ENCODE measurements at regions not wholly inside any gene's neighbourhood (a gene's known extent, or its start where the extent isn't known, plus 50 kb on each side); places are given as distances from the start of the nearest gene placed in this dataset.

DNA sequence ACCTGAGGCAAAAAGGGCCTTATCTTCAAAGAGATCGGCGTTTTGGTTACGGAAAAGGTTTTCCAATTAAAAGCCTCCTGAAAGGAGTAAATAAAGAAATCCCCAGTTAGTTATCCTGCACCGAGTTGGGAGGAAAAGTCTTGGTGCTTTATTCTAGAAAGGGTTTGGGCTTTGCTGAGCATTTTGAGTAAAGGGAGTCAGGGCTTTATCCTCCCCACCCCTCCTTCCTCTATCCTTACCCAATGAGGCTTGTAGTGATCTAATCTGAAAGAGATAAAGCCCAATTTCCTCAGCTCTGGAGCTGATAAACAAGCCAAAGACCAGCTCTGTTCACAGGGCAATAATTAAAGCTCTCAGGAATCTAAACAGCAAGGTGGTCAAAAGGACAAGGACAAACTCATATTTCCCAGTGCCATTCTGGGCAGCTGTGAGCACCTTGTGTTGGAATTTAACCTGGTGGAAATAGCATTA, 188.9 kb upstream of the TSC22D1 start:
- POLR2A ChIA-PET, result no interaction called here
- intact Hi-C loops (cut with micrococcal nuclease), result no loop called here
- no peak overlapping the region for H3K9ac ChIP-seq (ENCODE audit: low read length)
- no peaks in the 10 kb centered on the region for H4K20me1 ChIP-seq (ENCODE audit: insufficient read depth)
- BruUV-seq (replicated peaks), result no TSS peak
- DNase-seq (ENCODE audit: low read depth, low spot score) (no peak), ATAC-seq (no peak)
- H3K4me2 ChIP-seq (ENCODE audit: low read length), result no peak overlapping the region
- TF ChIP-seq, protein P1, sequence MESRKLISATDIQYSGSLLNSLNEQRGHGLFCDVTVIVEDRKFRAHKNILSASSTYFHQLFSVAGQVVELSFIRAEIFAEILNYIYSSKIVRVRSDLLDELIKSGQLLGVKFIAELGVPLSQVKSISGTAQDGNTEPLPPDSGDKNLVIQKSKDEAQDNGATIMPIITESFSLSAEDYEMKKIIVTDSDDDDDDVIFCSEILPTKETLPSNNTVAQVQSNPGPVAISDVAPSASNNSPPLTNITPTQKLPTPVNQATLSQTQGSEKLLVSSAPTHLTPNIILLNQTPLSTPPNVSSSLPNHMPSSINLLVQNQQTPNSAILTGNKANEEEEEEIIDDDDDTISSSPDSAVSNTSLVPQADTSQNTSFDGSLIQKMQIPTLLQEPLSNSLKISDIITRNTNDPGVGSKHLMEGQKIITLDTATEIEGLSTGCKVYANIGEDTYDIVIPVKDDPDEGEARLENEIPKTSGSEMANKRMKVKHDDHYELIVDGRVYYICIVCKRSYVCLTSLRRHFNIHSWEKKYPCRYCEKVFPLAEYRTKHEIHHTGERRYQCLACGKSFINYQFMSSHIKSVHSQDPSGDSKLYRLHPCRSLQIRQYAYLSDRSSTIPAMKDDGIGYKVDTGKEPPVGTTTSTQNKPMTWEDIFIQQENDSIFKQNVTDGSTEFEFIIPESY (IDR thresholded peaks at IDR 0.05; ENCODE audit: extremely low read depth, insufficient replicate concordance, low read length), result no peak
- no peak for TF ChIP-seq POLR2A (IDR thresholded peaks at IDR 0.05; ENCODE audit: borderline replicate concordance, extremely low read depth, insufficient read depth, insufficient read length)
- TF ChIP-seq JUND (IDR thresholded peaks at IDR 0.05), result no peak
- TF ChIP-seq SRF (IDR thresholded peaks at IDR 0.05; ENCODE audit: low read depth), result no peak
- TF ChIP-seq EZH2phosphoT487 (IDR thresholded peaks at IDR 0.05; ENCODE audit: borderline replicate concordance), result no peak
- TF ChIP-seq TCF7L2 (IDR thresholded peaks at IDR 0.05; ENCODE audit: borderline replicate concordance, extremely low read depth, insufficient read depth, insufficient read length), result no peak
- TF ChIP-seq ZNF274 (IDR thresholded peaks at IDR 0.05; ENCODE audit: low read depth, low read length), result no peak
- peaks cover 0 to under 1% of the 10 kb centered on the region in 2 experiments; a peak in 1 of 4 replicates for H3K4me1 ChIP-seq (ENCODE audit: control insufficient read depth in 1 of 2, insufficient read depth in 2 of 2, low read length in 2 of 2)
- H3K9me3 ChIP-seq (ENCODE audit: control insufficient read depth in 1 of 2, insufficient read depth in 1 of 2, low read depth in 1 of 2, low read length in 2 of 2), result no peaks in the 10 kb centered on the region
- H3K36me3 ChIP-seq (ENCODE audit: control insufficient read depth in 1 of 2, insufficient read depth in 2 of 2, low read length in 2 of 2), result no peaks in the 10 kb centered on the region
- RAD21 ChIA-PET (ENCODE audit: low non-redundant PET in 1 of 2, low total read pairs in 2 of 2, uncharacterized antibody in 2 of 2, unreplicated experiment in 2 of 2), result no interaction called here
- H3K27ac ChIP-seq (ENCODE audit: low read depth, low read length), result no peak overlapping the region
- H2AFZ ChIP-seq (ENCODE audit: low read depth, low read length, poor library complexity, severe bottlenecking), result no peak overlapping the region
- no peaks in the 10 kb centered on the region for H3K27me3 ChIP-seq (ENCODE audit: insufficient read depth, low read length)
- CTCF ChIA-PET, result no interaction called here
- H3K4me3 ChIP-seq (replicated peaks in 1 of 2; ENCODE audit: low read depth in 1 of 2, low read length in 2 of 2), result no peak overlapping the region
- no peaks in the 10 kb centered on the region for H3K79me2 ChIP-seq (ENCODE audit: insufficient read depth, low read length)
- H3K9me2 ChIP-seq (ENCODE audit: insufficient read depth), result no peaks in the 10 kb centered on the region

DNA sequence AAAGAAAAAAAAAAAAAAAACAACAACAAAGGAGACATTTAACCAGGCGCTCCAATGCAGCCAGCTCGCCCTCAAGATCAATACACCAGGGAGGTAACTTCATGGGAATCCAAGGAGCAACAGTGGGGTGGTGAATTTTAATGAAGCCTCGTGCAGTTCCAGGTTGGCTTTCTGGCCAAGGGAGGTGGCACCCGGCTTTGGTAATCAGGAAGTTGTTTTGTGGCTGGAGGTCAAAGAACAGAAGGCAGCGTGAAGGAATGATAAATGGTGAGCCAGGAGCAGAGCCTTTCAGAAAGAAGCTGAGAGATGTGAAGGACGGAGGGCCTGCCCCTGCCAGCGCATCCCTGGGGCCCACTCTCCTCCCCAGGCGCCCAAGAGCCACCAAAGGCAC, 188.2 kb upstream of the TSC22D1 start:
- Histone ChIP-seq H3K4me3 (replicated peaks in 1 of 2; ENCODE audit: low read depth in 1 of 2, low read length in 2 of 2) (no peak overlapping the region), H3K27me3 (ENCODE audit: insufficient read depth, low read length) (no peaks in the 10 kb centered on the region), H3K79me2 (ENCODE audit: insufficient read depth, low read length) (no peaks in the 10 kb centered on the region), H3K36me3 (ENCODE audit: control insufficient read depth in 1 of 2, insufficient read depth in 2 of 2, low read length in 2 of 2) (no peaks in the 10 kb centered on the region), H3K4me1 (ENCODE audit: control insufficient read depth in 1 of 2, insufficient read depth in 2 of 2, low read length in 2 of 2) (peaks cover 6 to 8% of the 10 kb centered on the region in 2 experiments; a peak in 2 of 4 replicates), H4K20me1 (ENCODE audit: insufficient read depth) (no peaks in the 10 kb centered on the region), H2AFZ (ENCODE audit: low read depth, low read length, poor library complexity, severe bottlenecking) (no peak overlapping the region), H3K27ac (ENCODE audit: low read depth, low read length) (no peak overlapping the region), H3K9me3 (ENCODE audit: control insufficient read depth in 1 of 2, insufficient read depth in 1 of 2, low read depth in 1 of 2, low read length in 2 of 2) (no peaks in the 10 kb centered on the region), H3K4me2 (ENCODE audit: low read length) (no peak overlapping the region), H3K9ac (ENCODE audit: low read length) (no peak overlapping the region), H3K9me2 (ENCODE audit: insufficient read depth) (no peaks in the 10 kb centered on the region)
- no peak for ATAC-seq
- ChIA-PET RAD21 (ENCODE audit: low non-redundant PET in 1 of 2, low total read pairs in 2 of 2, uncharacterized antibody in 2 of 2, unreplicated experiment in 2 of 2) (no interaction called here), POLR2A (interaction anchor here (1.2 kb wide), 1 partner anchor 9 kb away, joined by 3 read pairs; no protein-coding TSS in a partner anchor), CTCF (no interaction called here)
- intact Hi-C loops (cut with micrococcal nuclease), result no loop called here
- no peak for DNase-seq (ENCODE audit: low read depth, low spot score)
- no TSS peak for BruUV-seq (replicated peaks)
- TF ChIP-seq, protein P2, sequence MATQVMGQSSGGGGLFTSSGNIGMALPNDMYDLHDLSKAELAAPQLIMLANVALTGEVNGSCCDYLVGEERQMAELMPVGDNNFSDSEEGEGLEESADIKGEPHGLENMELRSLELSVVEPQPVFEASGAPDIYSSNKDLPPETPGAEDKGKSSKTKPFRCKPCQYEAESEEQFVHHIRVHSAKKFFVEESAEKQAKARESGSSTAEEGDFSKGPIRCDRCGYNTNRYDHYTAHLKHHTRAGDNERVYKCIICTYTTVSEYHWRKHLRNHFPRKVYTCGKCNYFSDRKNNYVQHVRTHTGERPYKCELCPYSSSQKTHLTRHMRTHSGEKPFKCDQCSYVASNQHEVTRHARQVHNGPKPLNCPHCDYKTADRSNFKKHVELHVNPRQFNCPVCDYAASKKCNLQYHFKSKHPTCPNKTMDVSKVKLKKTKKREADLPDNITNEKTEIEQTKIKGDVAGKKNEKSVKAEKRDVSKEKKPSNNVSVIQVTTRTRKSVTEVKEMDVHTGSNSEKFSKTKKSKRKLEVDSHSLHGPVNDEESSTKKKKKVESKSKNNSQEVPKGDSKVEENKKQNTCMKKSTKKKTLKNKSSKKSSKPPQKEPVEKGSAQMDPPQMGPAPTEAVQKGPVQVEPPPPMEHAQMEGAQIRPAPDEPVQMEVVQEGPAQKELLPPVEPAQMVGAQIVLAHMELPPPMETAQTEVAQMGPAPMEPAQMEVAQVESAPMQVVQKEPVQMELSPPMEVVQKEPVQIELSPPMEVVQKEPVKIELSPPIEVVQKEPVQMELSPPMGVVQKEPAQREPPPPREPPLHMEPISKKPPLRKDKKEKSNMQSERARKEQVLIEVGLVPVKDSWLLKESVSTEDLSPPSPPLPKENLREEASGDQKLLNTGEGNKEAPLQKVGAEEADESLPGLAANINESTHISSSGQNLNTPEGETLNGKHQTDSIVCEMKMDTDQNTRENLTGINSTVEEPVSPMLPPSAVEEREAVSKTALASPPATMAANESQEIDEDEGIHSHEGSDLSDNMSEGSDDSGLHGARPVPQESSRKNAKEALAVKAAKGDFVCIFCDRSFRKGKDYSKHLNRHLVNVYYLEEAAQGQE (IDR thresholded peaks at IDR 0.05; ENCODE audit: low read depth), result no peak
- no peak for TF ChIP-seq CEBPB (IDR thresholded peaks at IDR 0.05; ENCODE audit: low read depth)
- TF ChIP-seq, protein P3, sequence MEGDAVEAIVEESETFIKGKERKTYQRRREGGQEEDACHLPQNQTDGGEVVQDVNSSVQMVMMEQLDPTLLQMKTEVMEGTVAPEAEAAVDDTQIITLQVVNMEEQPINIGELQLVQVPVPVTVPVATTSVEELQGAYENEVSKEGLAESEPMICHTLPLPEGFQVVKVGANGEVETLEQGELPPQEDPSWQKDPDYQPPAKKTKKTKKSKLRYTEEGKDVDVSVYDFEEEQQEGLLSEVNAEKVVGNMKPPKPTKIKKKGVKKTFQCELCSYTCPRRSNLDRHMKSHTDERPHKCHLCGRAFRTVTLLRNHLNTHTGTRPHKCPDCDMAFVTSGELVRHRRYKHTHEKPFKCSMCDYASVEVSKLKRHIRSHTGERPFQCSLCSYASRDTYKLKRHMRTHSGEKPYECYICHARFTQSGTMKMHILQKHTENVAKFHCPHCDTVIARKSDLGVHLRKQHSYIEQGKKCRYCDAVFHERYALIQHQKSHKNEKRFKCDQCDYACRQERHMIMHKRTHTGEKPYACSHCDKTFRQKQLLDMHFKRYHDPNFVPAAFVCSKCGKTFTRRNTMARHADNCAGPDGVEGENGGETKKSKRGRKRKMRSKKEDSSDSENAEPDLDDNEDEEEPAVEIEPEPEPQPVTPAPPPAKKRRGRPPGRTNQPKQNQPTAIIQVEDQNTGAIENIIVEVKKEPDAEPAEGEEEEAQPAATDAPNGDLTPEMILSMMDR (IDR thresholded peaks at IDR 0.05 in 2 of 3, conservative IDR thresholded peaks at IDR 0.05 in 1 of 3; ENCODE audit: borderline replicate concordance in 1 of 3, insufficient read depth in 1 of 3, low read depth in 2 of 3, low read length in 2 of 3), result no peak

All from HCT116 (cell line).